Body of pancreas (tissue), 4 donors: ENCODE measurements at regions not wholly inside any gene's neighbourhood (a gene's known extent, or its start where the extent isn't known, plus 50 kb on each side); places are given as distances from the start of the nearest gene placed in this dataset.

ENCODE experiments used
- POLR2A ChIP-seq, 3 donors: fragments of 450-650 bp; IDR thresholded peaks; one replicate each; pipeline ENCODE4 v1.6.1; 2016; ENCODE audit warnings: antibody characterized with exemption in 3 of 3, mild to moderate bottlenecking in 2 of 3
- TF ChIP-seq, protein P1 (sequence below), 7 experiments: fragments of 450-650 bp in 4 of 7; fragments of 200-600 bp in 3 of 7; sonication (generic) in 3 of 7; IDR thresholded peaks; one replicate each; pipeline ENCODE4 v1.5.1; 2016 to 2019; ENCODE audit warnings: antibody characterized with exemption in 7 of 7

DNA sequence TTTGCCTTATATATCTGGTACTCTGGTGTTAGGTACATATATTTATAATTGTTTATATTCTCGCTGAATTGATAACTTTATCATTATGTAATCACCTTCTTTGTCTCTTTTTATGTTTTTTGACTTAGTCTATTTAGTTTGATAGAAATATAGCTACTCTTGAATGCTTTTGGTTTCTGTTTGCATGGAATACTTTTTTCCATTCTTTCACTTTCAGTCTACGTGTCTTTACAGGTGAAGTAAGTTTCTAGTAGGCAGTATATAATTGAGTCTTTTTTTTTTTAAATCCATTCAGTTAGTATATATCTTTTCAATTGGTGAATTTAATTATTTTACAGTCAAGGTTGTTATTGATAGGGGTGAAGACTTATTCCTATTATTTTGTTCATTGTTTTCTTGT is 131.7 kb downstream of the PSAT1 start:
- TF ChIP-seq, protein P1, sequence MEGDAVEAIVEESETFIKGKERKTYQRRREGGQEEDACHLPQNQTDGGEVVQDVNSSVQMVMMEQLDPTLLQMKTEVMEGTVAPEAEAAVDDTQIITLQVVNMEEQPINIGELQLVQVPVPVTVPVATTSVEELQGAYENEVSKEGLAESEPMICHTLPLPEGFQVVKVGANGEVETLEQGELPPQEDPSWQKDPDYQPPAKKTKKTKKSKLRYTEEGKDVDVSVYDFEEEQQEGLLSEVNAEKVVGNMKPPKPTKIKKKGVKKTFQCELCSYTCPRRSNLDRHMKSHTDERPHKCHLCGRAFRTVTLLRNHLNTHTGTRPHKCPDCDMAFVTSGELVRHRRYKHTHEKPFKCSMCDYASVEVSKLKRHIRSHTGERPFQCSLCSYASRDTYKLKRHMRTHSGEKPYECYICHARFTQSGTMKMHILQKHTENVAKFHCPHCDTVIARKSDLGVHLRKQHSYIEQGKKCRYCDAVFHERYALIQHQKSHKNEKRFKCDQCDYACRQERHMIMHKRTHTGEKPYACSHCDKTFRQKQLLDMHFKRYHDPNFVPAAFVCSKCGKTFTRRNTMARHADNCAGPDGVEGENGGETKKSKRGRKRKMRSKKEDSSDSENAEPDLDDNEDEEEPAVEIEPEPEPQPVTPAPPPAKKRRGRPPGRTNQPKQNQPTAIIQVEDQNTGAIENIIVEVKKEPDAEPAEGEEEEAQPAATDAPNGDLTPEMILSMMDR (IDR thresholded peaks at IDR 0.05): no peak
- TF ChIP-seq POLR2A (IDR thresholded peaks at IDR 0.05): no peak
